Erythroblast (primary cell): ENCODE measurements at regions not wholly inside any gene's neighbourhood (a gene's known extent, or its start where the extent isn't known, plus 50 kb on each side); places are given as distances from the start of the nearest gene placed in this dataset.

Experiments
- GATA1 ChIP-seq: IDR thresholded peaks from 2 replicates; pipeline ENCODE4 v1.6.1; 2011; ENCODE audit warnings: low read depth, mild to moderate bottlenecking, control low read depth, low read length, moderate library complexity
- POLR2A ChIP-seq: IDR thresholded peaks from 2 replicates; pipeline ENCODE4 v1.6.1; 2011; ENCODE audit warnings: mild to moderate bottlenecking, low read length

DNA sequence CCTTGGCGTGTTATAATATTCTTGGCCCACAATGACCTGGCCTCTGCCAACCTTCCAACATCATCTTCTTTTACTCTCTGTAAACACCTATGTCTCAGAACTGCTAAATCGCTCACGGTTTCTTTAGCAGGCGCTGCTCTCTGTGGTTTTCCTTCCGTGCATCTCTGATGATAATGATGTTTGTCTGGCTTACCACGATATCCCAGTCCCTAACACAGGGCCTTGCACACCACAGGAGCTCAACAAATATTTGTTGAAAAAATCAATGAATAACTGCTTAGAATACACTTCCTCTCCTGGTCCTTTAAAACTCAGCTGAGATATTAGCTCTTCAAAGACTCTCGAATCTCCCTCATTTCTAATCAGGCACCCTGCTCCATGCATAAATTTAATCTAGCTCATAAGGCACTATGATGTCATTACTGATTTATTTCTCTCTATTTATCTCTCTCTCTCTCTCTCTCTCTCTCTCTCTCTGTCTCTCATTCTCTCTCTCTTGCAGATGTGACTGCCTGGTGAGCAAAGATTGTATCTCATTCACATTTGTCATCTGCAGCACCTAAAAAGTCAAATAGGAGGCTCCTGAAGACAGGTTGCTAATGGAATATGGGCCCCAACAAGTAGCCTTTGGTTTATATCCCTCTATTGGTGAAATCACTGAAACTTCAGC lies 206.4 kb downstream of the NHLRC3 start:
- no peak for TF ChIP-seq POLR2A
- TF ChIP-seq GATA1, result no peak
